Nephron (organoid): ENCODE measurements at regions not wholly inside any gene's neighbourhood (a gene's known extent, or its start where the extent isn't known, plus 50 kb on each side); places are given as distances from the start of the nearest gene placed in this dataset.
A peak's percentile ranks its signal among the peaks of the same experiment; 100 is the strongest.

Source experiments
- H3K27ac Mint-ChIP-seq, 3 experiments: 2 replicates each; pipeline ENCODE4 v1.8.0; 2020; ENCODE audit warnings: mixed read lengths in 3 of 3, mild to moderate bottlenecking in 2 of 3, moderate library complexity in 1 of 3
- H3K27me3 Mint-ChIP-seq: 2 replicates; pipeline ENCODE4 v1.8.0; 2021; ENCODE audit warnings: low read depth, mild to moderate bottlenecking, moderate library complexity, mixed read lengths
- H3K36me3 Mint-ChIP-seq: 2 replicates; pipeline ENCODE4 v1.8.0; 2020; ENCODE audit warnings: low read depth, mixed read lengths
- H3K4me1 Mint-ChIP-seq: 2 replicates; pipeline ENCODE4 v1.8.0; 2020; ENCODE audit warnings: mixed read lengths
- H3K4me3 Mint-ChIP-seq, 3 experiments: 2 replicates each; pipeline ENCODE4 v1.8.0; 2020; ENCODE audit warnings: mild to moderate bottlenecking in 3 of 3, mixed read lengths in 3 of 3, moderate library complexity in 2 of 3
- H3K9me3 Mint-ChIP-seq: 2 replicates; pipeline ENCODE4 v1.8.0; 2020; ENCODE audit warnings: mixed read lengths
- CTCF ChIP-seq, 3 experiments: fragments of 200-600 bp; sonication (generic); IDR thresholded peaks; one replicate each; pipeline ENCODE4 v1.5.0; 2021; ENCODE audit warnings: antibody characterized with exemption in 3 of 3; ENCODE audit not compliant: unreplicated experiment in 3 of 3

DNA sequence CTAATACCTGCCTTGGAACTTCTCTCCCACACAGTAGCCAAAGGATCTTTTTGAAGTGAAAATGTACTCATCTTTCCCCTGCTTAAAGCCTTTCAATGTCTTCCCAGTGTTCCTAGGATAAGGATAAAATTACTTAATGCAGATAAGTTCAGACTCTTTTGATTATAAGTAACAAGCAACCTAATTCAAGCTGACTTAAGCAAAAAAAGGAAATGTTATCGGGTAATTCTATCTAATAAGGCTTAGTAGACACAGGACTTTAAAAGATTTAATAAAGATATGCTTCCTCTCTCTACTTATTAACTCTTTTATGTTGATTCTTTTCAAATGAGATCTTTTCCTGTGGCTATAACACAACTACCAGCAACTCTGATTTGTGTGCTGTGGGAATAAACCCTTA is 284.2 kb downstream of the OXSM start:
- no peaks in the 10 kb centered on the region for H3K9me3 Mint-ChIP-seq
- H3K4me1 Mint-ChIP-seq, result no peaks in the 10 kb centered on the region
- TF ChIP-seq CTCF (IDR thresholded peaks at IDR 0.05; ENCODE audit: unreplicated experiment in 3 of 3), result no peak
- H3K27ac Mint-ChIP-seq, result peak overlapping the region in 1 of 3 experiments; percentile 8
- H3K27me3 Mint-ChIP-seq, result no peaks in the 10 kb centered on the region
- H3K4me3 Mint-ChIP-seq, result no peak overlapping the region
- H3K36me3 Mint-ChIP-seq, result no peaks in the 10 kb centered on the region

DNA sequence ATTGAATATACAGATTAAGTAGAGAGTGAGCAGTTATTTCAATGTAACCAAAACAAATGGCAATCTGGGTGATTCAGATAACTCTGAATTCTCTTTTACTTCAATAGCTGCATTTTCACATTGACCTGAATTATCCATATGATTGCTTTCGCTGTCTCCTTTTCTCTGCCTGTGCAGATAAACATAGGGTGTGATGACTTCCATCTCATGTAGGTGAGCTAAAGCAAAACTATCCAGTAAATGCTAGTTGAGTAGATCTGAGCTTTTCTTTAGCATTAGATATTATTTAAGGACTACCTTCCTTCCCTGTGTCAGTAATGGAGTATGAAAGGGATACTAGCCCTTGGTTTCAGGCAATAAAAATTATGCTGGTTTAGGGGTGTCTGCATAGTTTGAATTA is 288.6 kb downstream of the OXSM start:
- no peak for TF ChIP-seq CTCF (IDR thresholded peaks at IDR 0.05; ENCODE audit: unreplicated experiment in 3 of 3)
- Mint-ChIP-seq H3K27me3 (no peaks in the 10 kb centered on the region), H3K9me3 (no peaks in the 10 kb centered on the region), H3K4me1 (no peaks in the 10 kb centered on the region), H3K27ac (no peak overlapping the region), H3K36me3 (no peaks in the 10 kb centered on the region), H3K4me3 (no peak overlapping the region)

DNA sequence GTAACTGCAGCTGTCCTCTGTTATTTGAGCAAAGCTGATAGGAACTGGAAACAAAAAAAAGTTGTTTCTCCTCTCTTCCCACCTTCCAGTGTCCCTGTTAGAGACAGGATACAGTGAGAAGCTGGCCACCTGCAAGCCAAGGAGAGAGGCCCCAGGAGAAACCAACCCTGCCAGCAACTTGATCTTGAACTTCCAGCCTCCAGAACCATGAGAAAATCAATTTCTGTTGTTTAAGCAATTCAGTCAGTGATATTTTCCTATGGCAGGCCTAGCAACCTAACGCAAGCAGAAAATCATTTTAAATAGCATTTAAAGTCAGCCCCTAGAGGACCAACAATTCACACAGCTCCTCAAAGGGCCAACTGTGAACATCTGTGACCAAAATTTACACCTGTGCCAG is 291.3 kb downstream of the OXSM start:
- no peak for TF ChIP-seq CTCF (IDR thresholded peaks at IDR 0.05; ENCODE audit: unreplicated experiment in 3 of 3)
- Mint-ChIP-seq H3K36me3 (no peaks in the 10 kb centered on the region), H3K27me3 (no peaks in the 10 kb centered on the region), H3K27ac (no peak overlapping the region), H3K9me3 (no peaks in the 10 kb centered on the region), H3K4me3 (no peak overlapping the region), H3K4me1 (peaks cover 7% of the 10 kb centered on the region)

- Mint-ChIP-seq H3K9me3 (peaks cover 5% of the 10 kb centered on the region), H3K4me3 (no peak overlapping the region), H3K36me3 (no peaks in the 10 kb centered on the region)
These were observed 291.9 kb downstream of the OXSM start for GRCh38 chr3:26081806-26082205.

DNA sequence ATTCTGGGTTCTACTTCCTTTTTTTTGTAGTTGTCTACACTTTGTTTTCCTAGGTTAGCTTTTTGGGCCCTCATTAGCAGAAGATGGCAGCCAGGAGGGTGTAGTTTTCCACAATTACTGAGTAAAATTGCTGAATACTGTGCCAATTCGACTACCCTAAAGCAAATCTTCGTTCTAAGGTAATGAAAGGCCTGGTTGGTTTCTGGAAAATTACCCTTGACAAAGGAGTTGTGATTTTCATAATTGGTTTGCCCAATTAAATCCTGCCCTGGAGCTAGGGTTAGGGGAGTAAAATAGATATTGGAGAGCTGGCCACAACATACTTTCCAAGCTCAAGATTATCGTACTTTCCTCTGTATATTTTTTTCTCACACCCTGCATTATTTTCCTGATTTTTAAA is 293.0 kb downstream of the OXSM start:
- Mint-ChIP-seq H3K36me3 (peaks cover under 1% of the 10 kb centered on the region), H3K4me1 (peaks cover 7% of the 10 kb centered on the region), H3K27me3 (no peaks in the 10 kb centered on the region), H3K27ac (peak overlapping the region in 1 of 3 experiments; percentile 32), H3K9me3 (peaks cover 6% of the 10 kb centered on the region), H3K4me3 (no peak overlapping the region)
- no peak for TF ChIP-seq CTCF (IDR thresholded peaks at IDR 0.05; ENCODE audit: unreplicated experiment in 3 of 3)

More at GRCh38 chr3:26081806-26082205, 291.9 kb downstream of the OXSM start:
- no peak overlapping the region for H3K27ac Mint-ChIP-seq
- H3K4me1 Mint-ChIP-seq, result peaks cover 7% of the 10 kb centered on the region
- TF ChIP-seq CTCF (IDR thresholded peaks at IDR 0.05; ENCODE audit: unreplicated experiment in 3 of 3), result no peak
- H3K27me3 Mint-ChIP-seq, result no peaks in the 10 kb centered on the region

- no peak overlapping the region for H3K4me3 Mint-ChIP-seq
- no peak for TF ChIP-seq CTCF (IDR thresholded peaks at IDR 0.05; ENCODE audit: unreplicated experiment in 3 of 3)
- peaks cover 7% of the 10 kb centered on the region for H3K4me1 Mint-ChIP-seq
- H3K27ac Mint-ChIP-seq, result peak overlapping the region in 2 of 3 experiments; percentile 25 to 73
- H3K9me3 Mint-ChIP-seq, result peaks cover 17% of the 10 kb centered on the region
- H3K36me3 Mint-ChIP-seq, result peaks cover 11% of the 10 kb centered on the region
- H3K27me3 Mint-ChIP-seq, result no peaks in the 10 kb centered on the region
These were observed 294.7 kb downstream of the OXSM start for GRCh38 chr3:26084629-26085028.
